ENCODE measurements at regions not wholly inside any gene's neighbourhood (a gene's known extent, or its start where the extent isn't known, plus 50 kb on each side); places are given as distances from the start of the nearest gene placed in this dataset.
A peak's percentile ranks its signal among the peaks of the same experiment; 100 is the strongest.

GRCh38 chr3:59254433-59254832 is 204.6 kb upstream of the CFAP20DC start:
- Mint-ChIP-seq H3K4me1 (peaks cover 20% of the 10 kb centered on the region), H3K36me3 (ENCODE audit: low read depth) (no peaks in the 10 kb centered on the region), H3K9me3 (no peaks in the 10 kb centered on the region), H3K27ac (peak overlapping the region in 1 of 3 experiments; percentile 45), H3K4me3 (no peak overlapping the region), H3K27me3 (ENCODE audit: low read depth) (no peaks in the 10 kb centered on the region)
- TF ChIP-seq CTCF (IDR thresholded peaks at IDR 0.05; ENCODE audit: unreplicated experiment in 3 of 3) = no peak

- Mint-ChIP-seq H3K36me3 (ENCODE audit: low read depth) (no peaks in the 10 kb centered on the region), H3K27me3 (ENCODE audit: low read depth) (no peaks in the 10 kb centered on the region), H3K27ac (peak overlapping the region in 2 of 3 experiments; percentile 11 to 45), H3K4me3 (no peak overlapping the region), H3K9me3 (no peaks in the 10 kb centered on the region), H3K4me1 (peaks cover 26% of the 10 kb centered on the region)
- TF ChIP-seq CTCF (IDR thresholded peaks at IDR 0.05; ENCODE audit: unreplicated experiment in 3 of 3) = no peak
Measured at GRCh38 chr3:59253523-59253922, 203.7 kb upstream of the CFAP20DC start.

GRCh38 chr3:59251869-59252268 is 202.0 kb upstream of the CFAP20DC start:
- no peak overlapping the region for H3K27ac Mint-ChIP-seq
- H3K36me3 Mint-ChIP-seq (ENCODE audit: low read depth) = no peaks in the 10 kb centered on the region
- H3K4me1 Mint-ChIP-seq = peaks cover 34% of the 10 kb centered on the region
- TF ChIP-seq CTCF (IDR thresholded peaks at IDR 0.05; ENCODE audit: unreplicated experiment in 3 of 3) = no peak
- no peak overlapping the region for H3K4me3 Mint-ChIP-seq
- H3K9me3 Mint-ChIP-seq = no peaks in the 10 kb centered on the region
- H3K27me3 Mint-ChIP-seq (ENCODE audit: low read depth) = no peaks in the 10 kb centered on the region

GRCh38 chr3:59250600-59250999 is 200.8 kb upstream of the CFAP20DC start:
- Mint-ChIP-seq H3K27me3 (ENCODE audit: low read depth) (no peaks in the 10 kb centered on the region), H3K9me3 (no peaks in the 10 kb centered on the region), H3K27ac (peak overlapping the region; percentile 7 to 19 (median 12)), H3K4me1 (peaks cover 47% of the 10 kb centered on the region), H3K4me3 (no peak overlapping the region), H3K36me3 (ENCODE audit: low read depth) (no peaks in the 10 kb centered on the region)
- TF ChIP-seq CTCF (IDR thresholded peaks at IDR 0.05; ENCODE audit: unreplicated experiment in 3 of 3) = no peak

- TF ChIP-seq CTCF (IDR thresholded peaks at IDR 0.05; ENCODE audit: unreplicated experiment in 3 of 3) = no peak
- no peaks in the 10 kb centered on the region for H3K9me3 Mint-ChIP-seq
- no peak overlapping the region for H3K4me3 Mint-ChIP-seq
- no peaks in the 10 kb centered on the region for H3K27me3 Mint-ChIP-seq (ENCODE audit: low read depth)
- no peaks in the 10 kb centered on the region for H3K36me3 Mint-ChIP-seq (ENCODE audit: low read depth)
- H3K4me1 Mint-ChIP-seq = peaks cover 53% of the 10 kb centered on the region
- H3K27ac Mint-ChIP-seq = peak overlapping the region in 2 of 3 experiments; percentile 12 to 19
Measured at GRCh38 chr3:59249698-59250361, 200.0 kb upstream of the CFAP20DC start.

- TF ChIP-seq CTCF (IDR thresholded peaks at IDR 0.05; ENCODE audit: unreplicated experiment in 3 of 3) = no peak
- Mint-ChIP-seq H3K4me3 (no peak overlapping the region), H3K27ac (peak overlapping the region in 1 of 3 experiments; percentile 53), H3K9me3 (no peaks in the 10 kb centered on the region), H3K36me3 (ENCODE audit: low read depth) (no peaks in the 10 kb centered on the region), H3K4me1 (peaks cover 58% of the 10 kb centered on the region), H3K27me3 (ENCODE audit: low read depth) (peaks cover 4% of the 10 kb centered on the region)
Measured at GRCh38 chr3:59249004-59249403, 199.2 kb upstream of the CFAP20DC start.

Data from nephron (organoid).